OCI-LY1 (cell line): ENCODE measurements at regions not wholly inside any gene's neighbourhood (a gene's known extent, or its start where the extent isn't known, plus 50 kb on each side); places are given as distances from the start of the nearest gene placed in this dataset.
A peak's percentile ranks its signal among the peaks of the same experiment; 100 is the strongest.

Source experiments
- H2AFZ ChIP-seq: fragments of 200-600 bp; sonication (generic), shearing (Covaris generic); 2 replicates; pipeline ENCODE4 v1.6.0; 2014; ENCODE audit warnings: antibody characterized with exemption, mild to moderate bottlenecking, low read length
- H3F3A ChIP-seq: fragments of 200-600 bp; sonication (generic), shearing (Covaris generic); 2 replicates; pipeline ENCODE4 v1.6.0; 2014; ENCODE audit warnings: mild to moderate bottlenecking, antibody characterized with exemption, low read length, moderate library complexity; ENCODE audit not compliant: insufficient read depth
- H3K27ac ChIP-seq: fragments of 200-600 bp; sonication (generic); 2 replicates; pipeline ENCODE4 v1.5.1; 2014; ENCODE audit warnings: low read length, mixed run types, mild to moderate bottlenecking, low read depth; ENCODE audit not compliant: poor library complexity, severe bottlenecking
- H3K27me3 ChIP-seq: fragments of 200-600 bp; sonication (generic); 2 replicates; pipeline ENCODE4 v1.6.0; 2014; ENCODE audit warnings: antibody characterized with exemption, mild to moderate bottlenecking, low read length, moderate library complexity; ENCODE audit not compliant: insufficient read depth
- H3K36me3 ChIP-seq: fragments of 200-600 bp; sonication (generic); 2 replicates; pipeline ENCODE4 v1.6.1; 2014; ENCODE audit warnings: mild to moderate bottlenecking, antibody characterized with exemption, low read length, moderate library complexity, mixed read lengths; ENCODE audit not compliant: insufficient read depth
- H3K4me1 ChIP-seq: fragments of 200-600 bp; sonication (generic); 2 replicates; pipeline ENCODE4 v1.5.1; 2014; ENCODE audit warnings: mild to moderate bottlenecking, low read length, moderate library complexity; ENCODE audit not compliant: insufficient read depth, severe bottlenecking
- H3K4me2 ChIP-seq: fragments of 200-600 bp; sonication (generic), shearing (Covaris generic); 2 replicates; pipeline ENCODE4 v1.6.1; 2014; ENCODE audit warnings: low read length
- H3K4me3 ChIP-seq: fragments of 200-600 bp; sonication (generic); 2 replicates; pipeline ENCODE4 v1.5.1; 2014; ENCODE audit warnings: low read length, low read depth, mild to moderate bottlenecking, mixed read lengths; ENCODE audit not compliant: poor library complexity, severe bottlenecking
- H3K79me2 ChIP-seq: fragments of 200-600 bp; shearing (Covaris generic); 2 replicates; pipeline ENCODE4 v1.6.1; 2016; ENCODE audit warnings: mixed run types, low read length, mixed read lengths; ENCODE audit not compliant: insufficient read depth
- H3K9ac ChIP-seq: fragments of 200-600 bp; sonication (generic), shearing (Covaris generic); 2 replicates; pipeline ENCODE4 v1.6.1; 2014; ENCODE audit warnings: mild to moderate bottlenecking, low read length, mixed read lengths
- H3K9me2 ChIP-seq: fragments of 200-600 bp; sonication (generic), shearing (Covaris generic); 2 replicates; pipeline ENCODE4 v1.6.1; 2014; ENCODE audit warnings: low read depth, mild to moderate bottlenecking, low read length, mixed read lengths
- H3K9me3 ChIP-seq: fragments of 200-600 bp; shearing (Covaris generic); 2 replicates; pipeline ENCODE4 v1.6.1; 2014; ENCODE audit warnings: low read length, mixed read lengths
- H4K20me1 ChIP-seq: fragments of 200-600 bp; sonication (generic), shearing (Covaris generic); 2 replicates; pipeline ENCODE4 v1.6.0; 2016; ENCODE audit warnings: mild to moderate bottlenecking, low read length; ENCODE audit not compliant: insufficient read depth
- EZH2 ChIP-seq: fragments of 200-600 bp; sonication (generic), shearing (Covaris generic); IDR thresholded peaks from 2 replicates; pipeline ENCODE4 v1.8.0; 2017; ENCODE audit warnings: borderline replicate concordance, mixed run types, mild to moderate bottlenecking, antibody characterized with exemption, low read length, moderate library complexity, mixed read lengths
- TF ChIP-seq, protein P1 (sequence below): fragments of 200-600 bp; sonication (generic), shearing (Covaris generic); IDR thresholded peaks from 2 replicates; pipeline ENCODE4 v1.5.1; 2017; ENCODE audit warnings: mild to moderate bottlenecking, antibody characterized with exemption, low read length, moderate library complexity, mixed read lengths

DNA sequence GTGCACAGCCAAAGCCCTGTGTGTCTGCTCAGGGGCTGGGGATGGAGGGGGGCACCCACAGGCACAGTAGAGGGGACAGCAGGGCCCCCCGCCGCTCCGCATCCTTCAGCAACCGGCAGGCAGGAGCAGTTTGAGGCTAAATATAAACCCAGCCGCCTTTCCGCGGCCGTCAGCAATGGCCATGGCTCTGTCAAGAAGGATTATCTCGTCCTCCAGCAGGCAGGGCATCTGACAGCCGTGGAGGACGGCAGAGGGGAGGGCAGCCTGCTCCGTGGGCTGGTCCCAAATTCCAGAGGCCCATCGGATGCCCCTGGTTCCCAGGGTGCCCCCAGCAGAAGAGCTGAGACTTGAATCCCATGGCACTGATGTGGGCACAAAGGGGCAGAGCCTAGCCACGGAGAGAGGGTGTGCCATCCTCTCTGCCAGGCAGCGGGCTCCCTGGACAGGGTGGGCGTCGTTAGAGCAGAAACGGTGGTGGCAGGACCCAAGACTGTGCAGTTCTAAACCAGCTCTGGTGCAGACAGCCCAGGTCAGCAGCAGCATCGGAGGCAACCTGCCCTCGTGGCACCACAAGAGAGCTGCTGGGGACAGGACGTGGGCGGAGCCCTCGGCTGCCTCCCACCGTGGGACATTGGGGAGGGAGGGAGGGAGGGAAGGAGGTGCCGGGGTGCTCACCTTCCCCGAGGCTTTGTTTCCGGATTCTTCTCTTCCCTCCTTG is 198.8 kb upstream of the CIBAR2 start:
- H3K27me3 ChIP-seq: no peaks in the 10 kb centered on the region
- no peaks in the 10 kb centered on the region for H4K20me1 ChIP-seq
- H3K4me3 ChIP-seq: no peak overlapping the region
- H3K27ac ChIP-seq: peak overlapping the region; percentile 7
- H3K9me3 ChIP-seq: no peaks in the 10 kb centered on the region
- no peak for TF ChIP-seq EZH2
- TF ChIP-seq, protein P1, sequence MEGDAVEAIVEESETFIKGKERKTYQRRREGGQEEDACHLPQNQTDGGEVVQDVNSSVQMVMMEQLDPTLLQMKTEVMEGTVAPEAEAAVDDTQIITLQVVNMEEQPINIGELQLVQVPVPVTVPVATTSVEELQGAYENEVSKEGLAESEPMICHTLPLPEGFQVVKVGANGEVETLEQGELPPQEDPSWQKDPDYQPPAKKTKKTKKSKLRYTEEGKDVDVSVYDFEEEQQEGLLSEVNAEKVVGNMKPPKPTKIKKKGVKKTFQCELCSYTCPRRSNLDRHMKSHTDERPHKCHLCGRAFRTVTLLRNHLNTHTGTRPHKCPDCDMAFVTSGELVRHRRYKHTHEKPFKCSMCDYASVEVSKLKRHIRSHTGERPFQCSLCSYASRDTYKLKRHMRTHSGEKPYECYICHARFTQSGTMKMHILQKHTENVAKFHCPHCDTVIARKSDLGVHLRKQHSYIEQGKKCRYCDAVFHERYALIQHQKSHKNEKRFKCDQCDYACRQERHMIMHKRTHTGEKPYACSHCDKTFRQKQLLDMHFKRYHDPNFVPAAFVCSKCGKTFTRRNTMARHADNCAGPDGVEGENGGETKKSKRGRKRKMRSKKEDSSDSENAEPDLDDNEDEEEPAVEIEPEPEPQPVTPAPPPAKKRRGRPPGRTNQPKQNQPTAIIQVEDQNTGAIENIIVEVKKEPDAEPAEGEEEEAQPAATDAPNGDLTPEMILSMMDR: no peak
- no peak overlapping the region for H3K9ac ChIP-seq
- H3K9me2 ChIP-seq: no peaks in the 10 kb centered on the region
- H3K36me3 ChIP-seq: no peaks in the 10 kb centered on the region
- no peak overlapping the region; the same call in 1 of the 2 replicates for H3K4me2 ChIP-seq
- H2AFZ ChIP-seq: no peak overlapping the region
- H3F3A ChIP-seq: no peaks in the 10 kb centered on the region
- H3K4me1 ChIP-seq: peaks cover 52% of the 10 kb centered on the region
- H3K79me2 ChIP-seq: no peaks in the 10 kb centered on the region

DNA sequence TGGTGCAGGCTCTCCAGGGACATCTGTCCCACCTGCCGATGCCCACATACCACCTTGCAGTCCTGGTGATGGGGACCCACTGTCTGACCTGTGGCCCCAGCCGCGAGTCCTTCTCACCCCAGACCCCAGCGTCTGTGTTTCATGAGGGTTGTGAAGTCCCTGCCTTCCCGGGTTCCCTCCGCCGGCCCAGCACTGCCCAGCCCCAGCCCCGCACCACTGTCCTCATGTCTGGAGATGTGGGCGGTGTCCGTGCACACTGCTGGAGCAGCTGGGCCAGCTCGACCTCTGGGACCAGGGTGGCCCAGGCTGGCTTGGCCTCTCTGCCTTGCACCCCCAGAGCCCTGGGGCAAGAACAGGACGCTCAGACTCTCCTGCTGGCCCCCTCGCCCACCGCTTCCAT is 199.5 kb upstream of the CIBAR2 start:
- no peak for TF ChIP-seq EZH2
- TF ChIP-seq, protein P1: no peak
- H3K4me1 ChIP-seq: peaks cover 45% of the 10 kb centered on the region
- H4K20me1 ChIP-seq: no peaks in the 10 kb centered on the region
- no peaks in the 10 kb centered on the region for H3K36me3 ChIP-seq
- H3K9ac ChIP-seq: no peak overlapping the region
- H3K9me2 ChIP-seq: no peaks in the 10 kb centered on the region
- H3F3A ChIP-seq: no peaks in the 10 kb centered on the region
- no peak overlapping the region for H3K27ac ChIP-seq
- no peak overlapping the region for H3K4me3 ChIP-seq
- H3K27me3 ChIP-seq: no peaks in the 10 kb centered on the region
- H3K79me2 ChIP-seq: no peaks in the 10 kb centered on the region
- no peaks in the 10 kb centered on the region for H3K9me3 ChIP-seq
- no peak overlapping the region for H3K4me2 ChIP-seq
- H2AFZ ChIP-seq: no peak overlapping the region

DNA sequence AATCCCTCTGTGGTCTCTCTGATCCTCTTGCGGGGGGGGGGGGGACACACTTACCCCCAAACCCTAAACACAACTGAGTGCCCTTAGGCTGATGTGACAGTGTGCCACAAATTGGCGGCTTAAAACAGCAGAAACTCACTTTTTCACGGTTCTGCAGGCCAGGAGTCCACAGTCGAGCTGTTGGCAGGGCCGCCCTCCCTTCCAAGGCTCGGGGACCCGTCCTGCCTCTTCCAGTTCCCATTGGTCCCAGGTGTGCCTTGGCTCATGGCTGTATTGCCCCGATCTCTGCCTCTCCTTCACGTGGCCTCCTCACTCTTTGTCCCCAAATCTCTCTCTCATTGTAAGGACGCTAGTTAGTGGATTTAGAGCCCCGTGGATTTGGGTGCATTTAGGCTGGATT is 199.9 kb upstream of the CIBAR2 start:
- no peaks in the 10 kb centered on the region for H3K9me2 ChIP-seq
- H3K4me1 ChIP-seq: peaks cover 40% of the 10 kb centered on the region
- H3K9me3 ChIP-seq: no peaks in the 10 kb centered on the region
- TF ChIP-seq EZH2: no peak
- TF ChIP-seq, protein P1: no peak
- H3K9ac ChIP-seq: no peak overlapping the region
- H3K27me3 ChIP-seq: no peaks in the 10 kb centered on the region
- H2AFZ ChIP-seq: no peak overlapping the region
- no peak overlapping the region for H3K4me3 ChIP-seq
- H3K4me2 ChIP-seq: no peak overlapping the region
- H3K79me2 ChIP-seq: no peaks in the 10 kb centered on the region
- no peaks in the 10 kb centered on the region for H4K20me1 ChIP-seq
- no peaks in the 10 kb centered on the region for H3F3A ChIP-seq
- no peaks in the 10 kb centered on the region for H3K36me3 ChIP-seq
- no peak overlapping the region for H3K27ac ChIP-seq
